ENCODE measurements at regions not wholly inside any gene's neighbourhood (a gene's known extent, or its start where the extent isn't known, plus 50 kb on each side); places are given as distances from the start of the nearest gene placed in this dataset.

DNA sequence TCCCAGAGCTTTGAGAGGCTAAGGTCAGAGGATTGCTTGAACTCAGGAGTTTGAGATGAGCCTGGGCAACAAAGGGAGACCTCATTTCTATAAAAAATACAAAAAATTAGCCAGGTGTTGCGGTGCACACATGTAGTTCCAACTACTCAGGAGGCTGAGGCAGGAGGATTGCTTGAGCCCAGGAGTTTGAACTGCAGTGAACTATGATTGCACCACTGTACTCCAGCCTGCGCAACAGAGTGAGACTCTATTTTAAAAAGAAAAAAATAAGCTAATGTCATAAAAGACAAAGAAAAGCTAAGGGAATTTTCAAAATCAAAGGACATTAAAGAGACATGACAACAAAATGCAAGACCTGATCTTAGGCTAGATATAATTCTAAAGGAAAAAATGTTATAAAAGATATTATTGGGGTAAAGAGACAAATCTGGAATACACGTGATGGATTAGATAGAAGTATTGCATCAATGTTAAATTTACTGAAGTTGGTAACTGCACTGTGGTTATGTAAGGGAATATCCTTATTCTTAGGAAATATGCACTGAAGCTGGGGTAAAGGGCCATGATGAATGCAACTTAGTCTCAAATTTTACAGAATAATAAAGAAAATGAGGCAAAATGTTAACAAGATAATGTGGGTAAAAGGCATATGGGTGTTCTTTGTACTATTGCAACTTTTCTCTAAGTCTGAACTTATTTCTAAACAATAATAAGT lies 75.2 kb downstream of the SPRY1 start:
- Mint-ChIP-seq H3K4me3 (ENCODE audit: unreplicated experiment) (no peak overlapping the region), H3K4me1 (ENCODE audit: low read depth, unreplicated experiment) (peaks cover under 1% of the 10 kb centered on the region), H3K27me3 (ENCODE audit: low read depth, unreplicated experiment) (no peaks in the 10 kb centered on the region), H3K9me3 (ENCODE audit: unreplicated experiment) (no peaks in the 10 kb centered on the region), H3K27ac (ENCODE audit: unreplicated experiment) (no peak overlapping the region), H3K36me3 (ENCODE audit: low read depth, unreplicated experiment) (no peaks in the 10 kb centered on the region)
- H3K9me3 ChIP-seq (ENCODE audit: insufficient read depth, low read depth, low read length), result no peaks in the 10 kb centered on the region
- no peak overlapping the region for H2AFZ ChIP-seq (ENCODE audit: low read depth, low read length)
- FAIRE-seq (no peak), DNase-seq (ENCODE audit: low read depth) (no peak)
- no peaks in the 10 kb centered on the region for H3K79me2 ChIP-seq (ENCODE audit: insufficient read depth, low read length)
- no peak overlapping the region for H3K27ac ChIP-seq (ENCODE audit: low read depth, low read length)
- TF ChIP-seq CTCF (IDR thresholded peaks at IDR 0.05; ENCODE audit: insufficient read depth, low read depth, low read length) (no peak), EZH2 (IDR thresholded peaks at IDR 0.05; ENCODE audit: insufficient read depth, low read length) (no peak)
- no peaks in the 10 kb centered on the region for H3K4me1 ChIP-seq (ENCODE audit: insufficient read depth, low read length)
- H4K20me1 ChIP-seq (ENCODE audit: insufficient read depth, low read length), result no peaks in the 10 kb centered on the region
- no peak overlapping the region for H3K9ac ChIP-seq (ENCODE audit: low read length)
- H3K36me3 ChIP-seq (ENCODE audit: insufficient read depth, low read length), result no peaks in the 10 kb centered on the region
- no peaks in the 10 kb centered on the region for H3K27me3 ChIP-seq (ENCODE audit: insufficient read depth, low read length)
- H3K4me3 ChIP-seq (ENCODE audit: insufficient read depth, low read depth, low read length), result no peak overlapping the region
- no peak overlapping the region for H3K4me2 ChIP-seq (ENCODE audit: low read length)

- no peak for FAIRE-seq
- Mint-ChIP-seq H3K27ac (ENCODE audit: unreplicated experiment) (no peak overlapping the region), H3K27me3 (ENCODE audit: low read depth, unreplicated experiment) (no peaks in the 10 kb centered on the region), H3K4me1 (ENCODE audit: low read depth, unreplicated experiment) (peaks cover 26% of the 10 kb centered on the region), H3K36me3 (ENCODE audit: low read depth, unreplicated experiment) (no peaks in the 10 kb centered on the region), H3K4me3 (ENCODE audit: unreplicated experiment) (no peak overlapping the region), H3K9me3 (ENCODE audit: unreplicated experiment) (no peaks in the 10 kb centered on the region)
- no peak overlapping the region for H2AFZ ChIP-seq (ENCODE audit: low read depth, low read length)
- no peak overlapping the region for H3K9ac ChIP-seq (ENCODE audit: low read length)
- no peaks in the 10 kb centered on the region for H3K79me2 ChIP-seq (ENCODE audit: insufficient read depth, low read length)
- H3K27me3 ChIP-seq (ENCODE audit: insufficient read depth, low read length), result no peaks in the 10 kb centered on the region
- H3K36me3 ChIP-seq (ENCODE audit: insufficient read depth, low read length), result no peaks in the 10 kb centered on the region
- TF ChIP-seq CTCF (IDR thresholded peaks at IDR 0.05; ENCODE audit: insufficient read depth, low read depth, low read length) (no peak), EZH2 (IDR thresholded peaks at IDR 0.05; ENCODE audit: insufficient read depth, low read length) (no peak)
- H3K4me1 ChIP-seq (ENCODE audit: insufficient read depth, low read length), result peaks cover 9% of the 10 kb centered on the region
- DNase-seq (ENCODE audit: low read depth), result no peak
- H3K9me3 ChIP-seq (ENCODE audit: insufficient read depth, low read depth, low read length), result no peaks in the 10 kb centered on the region
- H4K20me1 ChIP-seq (ENCODE audit: insufficient read depth, low read length), result no peaks in the 10 kb centered on the region
- H3K27ac ChIP-seq (ENCODE audit: low read depth, low read length), result no peak overlapping the region
- H3K4me3 ChIP-seq (ENCODE audit: insufficient read depth, low read depth, low read length), result no peak overlapping the region
- no peak overlapping the region for H3K4me2 ChIP-seq (ENCODE audit: low read length)
These were observed 78.2 kb downstream of the SPRY1 start for GRCh38 chr4:123474817-123475216.

DNA sequence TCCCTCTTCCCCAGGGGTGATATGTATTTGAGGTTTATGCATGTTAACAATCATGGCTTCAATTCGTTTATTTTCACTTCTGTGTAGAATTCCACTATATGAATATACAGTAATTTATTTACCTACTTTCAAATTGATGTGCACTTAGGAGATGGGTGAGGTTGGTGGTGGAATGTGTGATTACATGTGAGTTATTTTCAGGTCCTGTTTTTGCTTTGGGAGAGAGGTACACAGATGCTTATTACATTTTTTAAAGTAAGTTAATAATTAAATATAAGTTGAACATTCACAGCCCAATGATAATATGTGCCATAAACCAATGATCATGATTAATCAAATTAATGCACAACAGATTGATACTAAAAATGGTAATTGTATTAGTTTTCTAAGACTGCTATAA lies 79.5 kb downstream of the SPRY1 start:
- H3K4me2 ChIP-seq (ENCODE audit: low read length), result no peak overlapping the region
- Mint-ChIP-seq H3K27me3 (ENCODE audit: low read depth, unreplicated experiment) (no peaks in the 10 kb centered on the region), H3K4me1 (ENCODE audit: low read depth, unreplicated experiment) (peaks cover 32% of the 10 kb centered on the region), H3K4me3 (ENCODE audit: unreplicated experiment) (no peak overlapping the region), H3K9me3 (ENCODE audit: unreplicated experiment) (no peaks in the 10 kb centered on the region), H3K36me3 (ENCODE audit: low read depth, unreplicated experiment) (no peaks in the 10 kb centered on the region), H3K27ac (ENCODE audit: unreplicated experiment) (no peak overlapping the region)
- no peak overlapping the region for H3K9ac ChIP-seq (ENCODE audit: low read length)
- H3K9me3 ChIP-seq (ENCODE audit: insufficient read depth, low read depth, low read length), result no peaks in the 10 kb centered on the region
- H3K4me1 ChIP-seq (ENCODE audit: insufficient read depth, low read length), result peaks cover 12% of the 10 kb centered on the region
- H3K4me3 ChIP-seq (ENCODE audit: insufficient read depth, low read depth, low read length), result no peak overlapping the region
- H4K20me1 ChIP-seq (ENCODE audit: insufficient read depth, low read length), result no peaks in the 10 kb centered on the region
- DNase-seq (ENCODE audit: low read depth) (no peak), FAIRE-seq (no peak)
- no peaks in the 10 kb centered on the region for H3K27me3 ChIP-seq (ENCODE audit: insufficient read depth, low read length)
- TF ChIP-seq EZH2 (IDR thresholded peaks at IDR 0.05; ENCODE audit: insufficient read depth, low read length), result no peak
- no peak for TF ChIP-seq CTCF (IDR thresholded peaks at IDR 0.05; ENCODE audit: insufficient read depth, low read depth, low read length)
- H3K27ac ChIP-seq (ENCODE audit: low read depth, low read length), result no peak overlapping the region
- H2AFZ ChIP-seq (ENCODE audit: low read depth, low read length), result no peak overlapping the region
- H3K36me3 ChIP-seq (ENCODE audit: insufficient read depth, low read length), result no peaks in the 10 kb centered on the region
- H3K79me2 ChIP-seq (ENCODE audit: insufficient read depth, low read length), result no peaks in the 10 kb centered on the region
